ENCODE measurements at regions not wholly inside any gene's neighbourhood (a gene's known extent, or its start where the extent isn't known, plus 50 kb on each side); places are given as distances from the start of the nearest gene placed in this dataset.

DNA sequence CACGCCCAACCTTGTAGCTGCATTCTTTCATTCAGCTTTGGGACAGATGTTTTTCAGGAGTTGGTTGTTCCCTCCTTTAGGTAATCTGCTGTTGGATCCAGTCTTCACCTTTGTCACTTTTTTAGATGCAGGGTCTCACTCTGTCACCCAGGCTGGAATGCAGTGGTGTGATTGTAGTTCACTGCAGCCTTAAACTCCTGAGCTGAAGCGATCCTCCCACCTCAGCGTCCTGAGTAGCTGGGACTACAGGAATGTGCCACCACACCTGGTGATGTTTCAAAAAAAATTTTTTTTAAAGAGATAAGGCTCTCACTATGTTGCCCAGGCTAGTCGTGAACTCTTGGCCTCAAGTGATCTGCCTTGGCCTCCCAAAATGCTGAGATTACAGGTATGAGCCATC lies 164.3 kb downstream of the KTN1 start:
- no peaks in the 10 kb centered on the region for H3K4me1 ChIP-seq (ENCODE audit: control insufficient read depth, extremely low read depth, insufficient read depth, low read length)
- H3K4me3 ChIP-seq (replicated peaks in 1 of 3; ENCODE audit: insufficient read depth in 1 of 3, low read depth in 1 of 3, low read length in 3 of 3), result no peak overlapping the region
- no peak for FAIRE-seq
- no peak overlapping the region for H2AFZ ChIP-seq (ENCODE audit: low read depth, low read length)
- no peaks in the 10 kb centered on the region for H3K27me3 ChIP-seq (ENCODE audit: control insufficient read depth in 2 of 2, insufficient read depth in 2 of 2, low read length in 2 of 2)
- H3K4me2 ChIP-seq (ENCODE audit: insufficient read depth, low read length), result no peak overlapping the region
- no peaks in the 10 kb centered on the region for H3K9me3 ChIP-seq (replicated peaks; ENCODE audit: control insufficient read depth, insufficient read depth, low read length)
- H3K9ac ChIP-seq (replicated peaks; ENCODE audit: extremely low read depth, insufficient read depth, low read length), result no peak overlapping the region
- no peaks in the 10 kb centered on the region for H4K20me1 ChIP-seq (replicated peaks; ENCODE audit: control insufficient read depth, extremely low read depth, insufficient read depth, low read length)
- DNase-seq (ENCODE audit: low read depth, low spot score), result no peak
- no peaks in the 10 kb centered on the region for H3K36me3 ChIP-seq (ENCODE audit: control insufficient read depth in 2 of 2, extremely low read depth in 1 of 2, insufficient read depth in 2 of 2, low read length in 2 of 2)
- H3K9me1 ChIP-seq (replicated peaks; ENCODE audit: control insufficient read depth, extremely low read depth, insufficient read depth, low read length), result no peaks in the 10 kb centered on the region
- ChIA-PET POLR2A (no interaction called here), CTCF (interaction anchor here (1.0 to 2.1 kb wide), 4 partner anchors 10 to 747 kb away, joined by 3 to 14 read pairs (median 4); no protein-coding TSS in a partner anchor)
- H3K79me2 ChIP-seq (ENCODE audit: control insufficient read depth, insufficient read depth, low read length), result no peaks in the 10 kb centered on the region
- no peak overlapping the region for H3K27ac ChIP-seq (ENCODE audit: insufficient read depth, low read depth, low read length)
- intact Hi-C loops (cut with micrococcal nuclease) (no loop called here), dilution Hi-C loops (cut with MboI; ENCODE audit: extremely low pct_ligation_motif_present, low sequenced_read_pairs) (no loop called here)
- TF ChIP-seq MYC (IDR thresholded peaks at IDR 0.05; ENCODE audit: low read depth, low read length) (no peak), EZH2 (IDR thresholded peaks at IDR 0.05; ENCODE audit: borderline replicate concordance, low read depth, low read length, severe bottlenecking) (no peak), FOS (IDR thresholded peaks at IDR 0.05; ENCODE audit: borderline replicate concordance, insufficient read depth, low read length) (no peak), CTCF (IDR thresholded peaks at IDR 0.05; ENCODE audit: extremely low read depth in 1 of 2, insufficient read depth in 1 of 2, low read depth in 1 of 2, low read length in 2 of 2) (no peak), POLR2A (IDR thresholded peaks at IDR 0.05; ENCODE audit: low read depth, low read length) (no peak), JUN (IDR thresholded peaks at IDR 0.05; ENCODE audit: borderline replicate concordance, insufficient read depth, insufficient read length, low read depth) (no peak), POLR2AphosphoS5 (IDR thresholded peaks at IDR 0.05; ENCODE audit: insufficient read depth, low read depth, low read length) (no peak)
- TF ChIP-seq, protein P1, sequence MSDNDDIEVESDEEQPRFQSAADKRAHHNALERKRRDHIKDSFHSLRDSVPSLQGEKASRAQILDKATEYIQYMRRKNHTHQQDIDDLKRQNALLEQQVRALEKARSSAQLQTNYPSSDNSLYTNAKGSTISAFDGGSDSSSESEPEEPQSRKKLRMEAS (IDR thresholded peaks at IDR 0.05; ENCODE audit: insufficient read depth, insufficient read length), result no peak
- BruUV-seq (replicated peaks), result no TSS peak
